MM.1S (cell line): ENCODE measurements at regions not wholly inside any gene's neighbourhood (a gene's known extent, or its start where the extent isn't known, plus 50 kb on each side); places are given as distances from the start of the nearest gene placed in this dataset.

Source experiments
- EZH2 ChIP-seq: fragments of 300-600 bp; sonication (generic); optimal IDR thresholded peaks from 2 replicates; pipeline ENCODE3; 2017; ENCODE audit warnings: low read depth, mild to moderate bottlenecking, antibody characterized with exemption, low read length, mixed read lengths
- TF ChIP-seq, protein P1 (sequence below): fragments of 300-600 bp; sonication (generic); IDR thresholded peaks from 2 replicates; pipeline ENCODE4 v1.5.1; 2016; ENCODE audit warnings: antibody characterized with exemption, low read length, mixed read lengths

DNA sequence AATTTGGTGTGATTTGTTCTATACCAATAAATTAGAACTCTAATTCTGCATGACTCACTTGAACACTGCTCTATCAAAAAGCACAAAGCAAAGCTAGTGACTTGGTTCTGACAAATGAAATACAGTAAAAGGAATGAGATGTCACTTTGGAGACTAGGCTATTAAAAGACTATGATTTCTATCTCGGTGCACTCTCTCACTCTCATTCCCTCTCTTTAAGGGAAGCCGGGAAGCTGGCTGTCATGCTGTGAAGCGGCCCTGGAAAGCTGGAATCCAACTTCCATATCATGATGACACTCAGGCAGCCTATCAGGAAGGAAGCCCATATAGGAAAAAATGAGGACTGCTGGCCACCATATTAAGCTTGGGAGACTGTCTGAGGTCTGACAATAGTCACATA lies 590.1 kb upstream of the CBLB start:
- TF ChIP-seq, protein P1, sequence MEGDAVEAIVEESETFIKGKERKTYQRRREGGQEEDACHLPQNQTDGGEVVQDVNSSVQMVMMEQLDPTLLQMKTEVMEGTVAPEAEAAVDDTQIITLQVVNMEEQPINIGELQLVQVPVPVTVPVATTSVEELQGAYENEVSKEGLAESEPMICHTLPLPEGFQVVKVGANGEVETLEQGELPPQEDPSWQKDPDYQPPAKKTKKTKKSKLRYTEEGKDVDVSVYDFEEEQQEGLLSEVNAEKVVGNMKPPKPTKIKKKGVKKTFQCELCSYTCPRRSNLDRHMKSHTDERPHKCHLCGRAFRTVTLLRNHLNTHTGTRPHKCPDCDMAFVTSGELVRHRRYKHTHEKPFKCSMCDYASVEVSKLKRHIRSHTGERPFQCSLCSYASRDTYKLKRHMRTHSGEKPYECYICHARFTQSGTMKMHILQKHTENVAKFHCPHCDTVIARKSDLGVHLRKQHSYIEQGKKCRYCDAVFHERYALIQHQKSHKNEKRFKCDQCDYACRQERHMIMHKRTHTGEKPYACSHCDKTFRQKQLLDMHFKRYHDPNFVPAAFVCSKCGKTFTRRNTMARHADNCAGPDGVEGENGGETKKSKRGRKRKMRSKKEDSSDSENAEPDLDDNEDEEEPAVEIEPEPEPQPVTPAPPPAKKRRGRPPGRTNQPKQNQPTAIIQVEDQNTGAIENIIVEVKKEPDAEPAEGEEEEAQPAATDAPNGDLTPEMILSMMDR, result no peak
- TF ChIP-seq EZH2, result no peak
